Liver (tissue), 8 donors: ENCODE measurements at regions not wholly inside any gene's neighbourhood (a gene's known extent, or its start where the extent isn't known, plus 50 kb on each side); places are given as distances from the start of the nearest gene placed in this dataset.

ENCODE experiments used
- DNase-seq: peaks from one replicate; pipeline ENCODE4 v3.0.0-alpha.2; 2017; ENCODE audit warnings: low spot score
- H3K27ac ChIP-seq, 2 donors: one replicate each; pipeline ENCODE4 v1.7.0; 2013; ENCODE audit warnings: inconsistent platforms in 2 of 2, low read length in 2 of 2, control low read depth in 1 of 2, low read depth in 1 of 2, mild to moderate bottlenecking in 1 of 2
- H3K27me3 ChIP-seq, 4 donors: one replicate each; pipeline versions ENCODE4 v1.6.1 to v1.7.0; 2013; ENCODE audit warnings: low read length in 3 of 4, inconsistent platforms in 1 of 4, mild to moderate bottlenecking in 1 of 4, moderate library complexity in 1 of 4; ENCODE audit not compliant: control insufficient read depth in 4 of 4, insufficient read depth in 4 of 4
- H3K36me3 ChIP-seq, 4 donors: one replicate each; pipeline versions ENCODE4 v1.6.1 to v1.7.0; 2013; ENCODE audit warnings: low read length in 3 of 4, mild to moderate bottlenecking in 3 of 4, low read depth in 1 of 4, moderate library complexity in 1 of 4; ENCODE audit not compliant: control insufficient read depth in 4 of 4, insufficient read depth in 3 of 4
- H3K4me1 ChIP-seq, 4 donors: one replicate each; pipeline versions ENCODE4 v1.6.1 to v1.7.0; 2013; ENCODE audit warnings: low read length in 3 of 4, mild to moderate bottlenecking in 3 of 4, moderate library complexity in 1 of 4; ENCODE audit not compliant: control insufficient read depth in 4 of 4, insufficient read depth in 4 of 4
- H3K4me3 ChIP-seq, 3 donors: one replicate each; pipeline versions ENCODE4 v1.6.1 to v1.7.0; 2013; ENCODE audit warnings: low read length in 3 of 3, control low read depth in 1 of 3, low read depth in 1 of 3, mild to moderate bottlenecking in 1 of 3
- H3K9ac ChIP-seq, 2 donors: one replicate each; pipeline ENCODE4 v1.7.0; 2013; ENCODE audit warnings: low read length in 2 of 2, mild to moderate bottlenecking in 2 of 2, moderate library complexity in 2 of 2, control low read depth in 1 of 2, low read depth in 1 of 2
- H3K9me3 ChIP-seq, 4 donors: one replicate each; pipeline versions ENCODE4 v1.6.1 to v1.7.0; 2013; ENCODE audit warnings: low read length in 3 of 4; ENCODE audit not compliant: control insufficient read depth in 4 of 4
- ATF3 ChIP-seq: IDR thresholded peaks from 2 replicates; pipeline ENCODE4 v1.6.1; 2016; ENCODE audit warnings: antibody characterized with exemption
- CTCF ChIP-seq: fragments of 150-350 bp; IDR thresholded peaks from 2 replicates; pipeline ENCODE4 v1.5.1; 2017; ENCODE audit warnings: improper control_type of control experiment, low read depth, low read length; ENCODE audit not compliant: missing input control
- EGR1 ChIP-seq, 2 donors: IDR thresholded peaks; 2 replicates each; pipeline ENCODE4 v1.6.1; 2016 to 2018; ENCODE audit warnings: antibody characterized with exemption in 2 of 2, low read depth in 2 of 2
- FOXA1 ChIP-seq: IDR thresholded peaks from 2 replicates; pipeline ENCODE4 v1.6.1; 2016; ENCODE audit warnings: antibody characterized with exemption
- FOXA2 ChIP-seq: IDR thresholded peaks from 2 replicates; pipeline ENCODE4 v1.6.1; 2016; ENCODE audit warnings: antibody characterized with exemption
- GABPA ChIP-seq, 2 donors: IDR thresholded peaks in 1 of 2; conservative IDR thresholded peaks in 1 of 2; 2 replicates each; pipeline ENCODE4 v1.6.1; 2016; ENCODE audit warnings: antibody characterized with exemption in 2 of 2, mild to moderate bottlenecking in 1 of 2, moderate library complexity in 1 of 2
- HNF4A ChIP-seq, 2 donors: conservative IDR thresholded peaks; 2 replicates each; pipeline ENCODE4 v1.6.1; 2016; ENCODE audit warnings: antibody characterized with exemption in 2 of 2, mild to moderate bottlenecking in 2 of 2
- HNF4G ChIP-seq: IDR thresholded peaks from 2 replicates; pipeline ENCODE4 v1.6.1; 2016; ENCODE audit warnings: antibody characterized with exemption
- JUND ChIP-seq, 2 donors: IDR thresholded peaks; 2 replicates each; pipeline ENCODE4 v1.6.1; 2016; ENCODE audit warnings: antibody characterized with exemption in 2 of 2
- MAX ChIP-seq: IDR thresholded peaks from 2 replicates; pipeline ENCODE4 v1.6.1; 2016; ENCODE audit warnings: antibody characterized with exemption
- NR2F2 ChIP-seq: IDR thresholded peaks from 2 replicates; pipeline ENCODE4 v1.6.1; 2016; ENCODE audit warnings: antibody characterized with exemption
- RAD21 ChIP-seq, 2 donors: IDR thresholded peaks; 2 replicates each; pipeline ENCODE4 v1.6.1; 2016; ENCODE audit warnings: antibody characterized with exemption in 2 of 2, mild to moderate bottlenecking in 2 of 2
- REST ChIP-seq: IDR thresholded peaks from 2 replicates; pipeline ENCODE4 v1.6.1; 2016; ENCODE audit warnings: antibody characterized with exemption, mild to moderate bottlenecking
- RXRA ChIP-seq, 2 donors: IDR thresholded peaks; 2 replicates each; pipeline ENCODE4 v1.6.1; 2017 to 2018; ENCODE audit warnings: antibody characterized with exemption in 2 of 2, mild to moderate bottlenecking in 1 of 2
- SP1 ChIP-seq: IDR thresholded peaks from 2 replicates; pipeline ENCODE4 v1.6.1; 2018; ENCODE audit warnings: antibody characterized with exemption, mild to moderate bottlenecking
- TAF1 ChIP-seq: conservative IDR thresholded peaks from 2 replicates; pipeline ENCODE4 v1.6.1; 2016; ENCODE audit warnings: antibody characterized with exemption, mild to moderate bottlenecking
- ZBTB33 ChIP-seq: IDR thresholded peaks from 2 replicates; pipeline ENCODE4 v1.6.1; 2016; ENCODE audit warnings: antibody characterized with exemption
- WGBS: extraction: QIAGEN DNeasy Blood & Tissue Kit; methylation state at CpG from one replicate; pipeline ENCODE4 v1.1.7; 2013; 5-methylcytosine and 5-hydroxymethylcytosine counted together
- donor health status: healthy.
- donor health status: healthy.
- donor health status: healthy.
- donor health status: healthy.
- donor health status: healthy.

- H3K4me3 ChIP-seq, result no peak overlapping the region
- no peak for TF ChIP-seq EGR1 (IDR thresholded peaks at IDR 0.05; ENCODE audit: low read depth in 2 of 2)
- no peak for TF ChIP-seq ATF3
- no peak for TF ChIP-seq NR2F2
- TF ChIP-seq HNF4A (conservative IDR thresholded peaks at IDR 0.05), result no peak
- no peak for TF ChIP-seq FOXA2
- no peak for TF ChIP-seq TAF1
- TF ChIP-seq FOXA1, result no peak
- no peak for TF ChIP-seq HNF4G
- TF ChIP-seq MAX, result no peak
- TF ChIP-seq GABPA (IDR thresholded peaks at IDR 0.05 in 1 of 2, conservative IDR thresholded peaks at IDR 0.05 in 1 of 2), result no peak
- TF ChIP-seq RXRA (IDR thresholded peaks at IDR 0.05), result no peak
- no peak for TF ChIP-seq REST
- no peaks in the 10 kb centered on the region for H3K4me1 ChIP-seq
- no peaks in the 10 kb centered on the region for H3K36me3 ChIP-seq
- peaks cover 0 to 4% (median 0%) of the 10 kb centered on the region in 4 donors for H3K27me3 ChIP-seq
- no peak overlapping the region for H3K9ac ChIP-seq
- peaks cover 0 to 2% (median 0%) of the 10 kb centered on the region in 4 donors for H3K9me3 ChIP-seq
- H3K27ac ChIP-seq, result no peak overlapping the region
- 74% methylated on average over 3 of the region's 3 CpGs for WGBS
- no peak for DNase-seq
These were observed 452.1 kb upstream of the RASGRP1 start for GRCh38 chr15:39016706-39017105.

GRCh38 chr15:39018966-39019365 lies 454.4 kb upstream of the RASGRP1 start:
- no peak overlapping the region for H3K4me3 ChIP-seq
- H3K4me1 ChIP-seq, result no peaks in the 10 kb centered on the region
- 41% methylated on average over 4 of the region's 4 CpGs for WGBS
- H3K36me3 ChIP-seq, result no peaks in the 10 kb centered on the region
- H3K9ac ChIP-seq, result no peak overlapping the region
- DNase-seq, result no peak
- peaks cover 0 to 4% (median 0%) of the 10 kb centered on the region in 4 donors for H3K27me3 ChIP-seq
- TF ChIP-seq ZBTB33 (no peak), TAF1 (no peak), RXRA (IDR thresholded peaks at IDR 0.05) (no peak), ATF3 (no peak), RAD21 (IDR thresholded peaks at IDR 0.05) (no peak), FOXA1 (no peak), EGR1 (IDR thresholded peaks at IDR 0.05; ENCODE audit: low read depth in 2 of 2) (no peak), NR2F2 (no peak), JUND (IDR thresholded peaks at IDR 0.05) (no peak), SP1 (no peak), GABPA (IDR thresholded peaks at IDR 0.05 in 1 of 2, conservative IDR thresholded peaks at IDR 0.05 in 1 of 2) (no peak), MAX (no peak), HNF4G (no peak), FOXA2 (no peak), HNF4A (conservative IDR thresholded peaks at IDR 0.05) (no peak), CTCF (no peak), REST (no peak)
- H3K27ac ChIP-seq, result no peak overlapping the region
- no peaks in the 10 kb centered on the region for H3K9me3 ChIP-seq
